Lung (tissue), 11 donors: ENCODE measurements at regions not wholly inside any gene's neighbourhood (a gene's known extent, or its start where the extent isn't known, plus 50 kb on each side); places are given as distances from the start of the nearest gene placed in this dataset.
A peak's percentile ranks its signal among the peaks of the same experiment; 100 is the strongest.

ENCODE experiments used
- ATAC-seq: fragments of 200-7000 bp; cut with Tn5 transposase; one replicate; pipeline ENCODE4 v1.9.1; 2020; ENCODE audit warnings: moderate number of reproducible peaks; ENCODE audit not compliant: insufficient read depth, low FRiP score
- DNase-seq, 3 donors: peaks; one replicate each; pipeline ENCODE4 v3.0.0-alpha.2; 2013 to 2017
- H3K27ac ChIP-seq, 2 donors: one replicate each; pipeline ENCODE4 v1.5.1; 2013; ENCODE audit warnings: mild to moderate bottlenecking in 2 of 2, moderate library complexity in 2 of 2, control low read depth in 1 of 2, inconsistent platforms in 1 of 2, low read depth in 1 of 2, low read length in 1 of 2
- H3K27me3 ChIP-seq, 3 donors: one replicate each; pipeline ENCODE4 v1.5.1; 2013; ENCODE audit warnings: low read length in 2 of 3; ENCODE audit not compliant: control insufficient read depth in 3 of 3, insufficient read depth in 3 of 3
- H3K36me3 ChIP-seq, 4 donors: one replicate each; pipeline ENCODE4 v1.5.1; 2013; ENCODE audit warnings: low read length in 4 of 4, mild to moderate bottlenecking in 1 of 4, moderate library complexity in 1 of 4; ENCODE audit not compliant: control insufficient read depth in 4 of 4, insufficient read depth in 4 of 4
- H3K4me1 ChIP-seq, 5 donors: one replicate each; pipeline ENCODE4 v1.5.1; 2013; ENCODE audit warnings: low read length in 5 of 5, mild to moderate bottlenecking in 2 of 5, moderate library complexity in 1 of 5; ENCODE audit not compliant: control insufficient read depth in 5 of 5, insufficient read depth in 5 of 5
- H3K4me3 ChIP-seq: one replicate; pipeline ENCODE4 v1.5.1; 2013; ENCODE audit warnings: mild to moderate bottlenecking, control low read depth, moderate library complexity
- H3K9ac ChIP-seq, 2 donors: one replicate each; pipeline ENCODE4 v1.5.1; 2013; ENCODE audit warnings: low read length in 2 of 2, control low read depth in 1 of 2; ENCODE audit not compliant: insufficient read depth in 1 of 2
- H3K9me3 ChIP-seq, 4 donors: one replicate each; pipeline ENCODE4 v1.5.1; 2013; ENCODE audit warnings: low read length in 3 of 4, mild to moderate bottlenecking in 1 of 4, moderate library complexity in 1 of 4; ENCODE audit not compliant: control insufficient read depth in 4 of 4, insufficient read depth in 3 of 4
- WGBS, 2 donors: extraction: QIAGEN DNeasy Blood & Tissue Kit; methylation state at CpG; one replicate each; pipeline ENCODE4 v1.1.7; 2013; 5-methylcytosine and 5-hydroxymethylcytosine counted together
- TF ChIP-seq, protein P1 (sequence below): IDR thresholded peaks from 2 replicates; pipeline ENCODE4 v1.5.1; 2012; ENCODE audit warnings: mild to moderate bottlenecking; ENCODE audit errors: control extremely low read depth, extremely low read depth
- donor health status: control.
- donor health status: control.
- donor health status: Bipolar disorder and iron deficiency.
- donor health status: healthy.
- donor health status: DM: yes; HTN: yes; CAD: no.

DNA sequence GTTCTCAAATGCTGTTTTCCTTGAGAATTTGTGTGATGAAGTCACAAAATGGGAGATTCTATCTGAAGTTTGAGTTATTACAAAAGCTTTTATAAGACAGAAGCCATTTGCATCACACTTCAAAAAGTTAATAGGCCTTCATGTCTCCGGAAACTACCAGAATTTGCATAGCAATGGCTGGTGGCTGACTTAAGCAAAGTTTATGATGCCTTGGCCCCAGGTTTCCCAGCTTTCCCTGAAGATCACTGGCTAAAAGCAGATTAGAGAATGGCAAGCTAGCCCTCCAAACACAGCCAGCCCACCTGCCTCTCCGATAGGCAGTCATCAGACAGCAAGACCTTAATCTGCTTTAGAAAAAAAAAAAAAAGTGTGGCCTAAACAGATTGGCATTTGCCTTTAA is 197.8 kb downstream of the HS3ST1 start:
- 93 to 100% methylated on average over 2 of the region's 2 CpGs for WGBS, 2 donors
- ATAC-seq (no peak), DNase-seq (no peak)
- TF ChIP-seq, protein P1, sequence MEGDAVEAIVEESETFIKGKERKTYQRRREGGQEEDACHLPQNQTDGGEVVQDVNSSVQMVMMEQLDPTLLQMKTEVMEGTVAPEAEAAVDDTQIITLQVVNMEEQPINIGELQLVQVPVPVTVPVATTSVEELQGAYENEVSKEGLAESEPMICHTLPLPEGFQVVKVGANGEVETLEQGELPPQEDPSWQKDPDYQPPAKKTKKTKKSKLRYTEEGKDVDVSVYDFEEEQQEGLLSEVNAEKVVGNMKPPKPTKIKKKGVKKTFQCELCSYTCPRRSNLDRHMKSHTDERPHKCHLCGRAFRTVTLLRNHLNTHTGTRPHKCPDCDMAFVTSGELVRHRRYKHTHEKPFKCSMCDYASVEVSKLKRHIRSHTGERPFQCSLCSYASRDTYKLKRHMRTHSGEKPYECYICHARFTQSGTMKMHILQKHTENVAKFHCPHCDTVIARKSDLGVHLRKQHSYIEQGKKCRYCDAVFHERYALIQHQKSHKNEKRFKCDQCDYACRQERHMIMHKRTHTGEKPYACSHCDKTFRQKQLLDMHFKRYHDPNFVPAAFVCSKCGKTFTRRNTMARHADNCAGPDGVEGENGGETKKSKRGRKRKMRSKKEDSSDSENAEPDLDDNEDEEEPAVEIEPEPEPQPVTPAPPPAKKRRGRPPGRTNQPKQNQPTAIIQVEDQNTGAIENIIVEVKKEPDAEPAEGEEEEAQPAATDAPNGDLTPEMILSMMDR = no peak
- no peak overlapping the region for H3K4me3 ChIP-seq
- H3K9ac ChIP-seq = no peak overlapping the region
- H3K4me1 ChIP-seq = peaks cover 0 to 42% (median 9%) of the 10 kb centered on the region in 5 donors
- no peak overlapping the region for H3K27ac ChIP-seq
- no peaks in the 10 kb centered on the region for H3K27me3 ChIP-seq
- peaks cover 0 to 4% (median 2%) of the 10 kb centered on the region in 4 donors for H3K9me3 ChIP-seq
- H3K36me3 ChIP-seq = no peaks in the 10 kb centered on the region

DNA sequence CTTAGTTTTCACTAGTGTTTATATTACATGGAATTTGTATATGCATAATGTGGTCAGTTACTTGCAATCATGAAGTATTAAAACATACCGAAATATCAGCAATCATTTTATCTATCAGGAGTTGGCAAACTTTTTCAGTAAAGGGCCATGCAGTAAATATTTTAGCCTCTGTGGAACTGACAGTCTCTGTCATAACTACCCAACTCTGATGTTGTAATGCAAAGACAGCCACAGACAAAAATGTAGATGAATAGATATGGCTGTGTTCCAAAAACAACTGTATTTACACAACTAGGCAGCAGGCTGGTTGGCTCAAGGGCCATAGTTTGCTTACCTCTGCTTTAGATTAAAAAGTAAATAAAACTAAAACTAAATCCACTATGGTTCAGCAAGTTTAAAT is 200.2 kb downstream of the HS3ST1 start:
- peaks cover 0 to 42% (median 9%) of the 10 kb centered on the region in 5 donors for H3K4me1 ChIP-seq
- ATAC-seq (no peak), DNase-seq (peak in 2 of 3 donors; percentile 55 to 63)
- peaks cover 0 to 1% (median 0%) of the 10 kb centered on the region in 4 donors for H3K9me3 ChIP-seq
- no peaks in the 10 kb centered on the region for H3K36me3 ChIP-seq
- H3K4me3 ChIP-seq = no peak overlapping the region
- TF ChIP-seq, protein P1 = no peak
- H3K27me3 ChIP-seq = no peaks in the 10 kb centered on the region
- no peak overlapping the region for H3K9ac ChIP-seq
- no peak overlapping the region for H3K27ac ChIP-seq
- WGBS, 2 donors = 17 to 40% methylated on average over 1 of the region's 1 CpG

DNA sequence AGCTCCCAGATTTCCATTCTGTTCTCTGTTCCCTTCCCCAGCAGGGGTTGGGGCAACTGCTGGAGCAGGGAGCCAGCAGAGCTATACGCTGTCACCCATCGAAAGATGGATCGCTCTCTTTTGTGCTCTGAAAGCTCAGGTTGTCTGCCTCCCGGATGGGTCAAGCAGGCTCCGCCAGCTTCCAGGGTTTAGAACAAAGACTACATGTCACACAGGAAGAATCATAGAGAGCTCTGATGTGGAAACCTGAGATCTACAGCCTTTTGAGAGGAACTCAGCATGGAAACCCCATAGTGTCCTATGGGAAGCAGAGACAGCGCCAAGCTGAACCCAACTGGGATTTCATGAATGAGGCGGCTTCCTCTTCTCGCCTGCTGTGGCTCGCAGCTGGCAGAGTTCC is 205.4 kb downstream of the HS3ST1 start:
- H3K27ac ChIP-seq = no peak overlapping the region
- peaks cover 0 to 10% (median 0%) of the 10 kb centered on the region in 5 donors for H3K4me1 ChIP-seq
- ATAC-seq = no peak
- WGBS, 2 donors = 85% methylated on average over 9 of the region's 9 CpGs
- no peak overlapping the region for H3K4me3 ChIP-seq
- H3K27me3 ChIP-seq = no peaks in the 10 kb centered on the region
- H3K9ac ChIP-seq = no peak overlapping the region
- TF ChIP-seq, protein P1 = no peak
- peaks cover 0 to 1% (median 0%) of the 10 kb centered on the region in 4 donors for H3K9me3 ChIP-seq
- DNase-seq = no peak
- H3K36me3 ChIP-seq = no peaks in the 10 kb centered on the region

DNA sequence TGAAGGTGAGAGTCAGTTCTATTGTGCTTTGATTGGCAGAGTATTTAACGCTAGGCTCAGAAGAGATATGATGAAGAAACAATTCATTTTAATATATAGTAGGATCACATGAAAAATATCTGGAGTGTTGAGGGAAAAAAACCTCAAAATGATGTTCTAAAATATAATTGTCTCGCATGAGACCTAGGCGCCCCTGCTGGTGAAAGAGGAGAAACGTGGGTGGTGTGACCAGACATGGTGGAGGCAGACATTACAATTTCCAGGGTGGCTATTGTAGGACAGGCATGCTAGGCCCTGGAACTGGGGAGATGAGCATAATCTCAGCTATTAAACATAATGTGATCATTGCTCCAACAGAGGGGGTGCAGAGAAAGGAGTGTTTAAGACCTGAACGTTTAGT is 210.0 kb downstream of the HS3ST1 start:
- no peak for DNase-seq
- H3K36me3 ChIP-seq = no peaks in the 10 kb centered on the region
- H3K27me3 ChIP-seq = no peaks in the 10 kb centered on the region
- no peak overlapping the region for H3K4me3 ChIP-seq
- 93 to 96% methylated on average over 5 of the region's 5 CpGs for WGBS, 2 donors
- ATAC-seq = no peak
- H3K9ac ChIP-seq = no peak overlapping the region
- no peak overlapping the region for H3K27ac ChIP-seq
- peaks cover 0 to 5% (median 0%) of the 10 kb centered on the region in 4 donors for H3K9me3 ChIP-seq
- H3K4me1 ChIP-seq = no peaks in the 10 kb centered on the region
- TF ChIP-seq, protein P1 = no peak
